ENCODE measurements at regions not wholly inside any gene's neighbourhood (a gene's known extent, or its start where the extent isn't known, plus 50 kb on each side); places are given as distances from the start of the nearest gene placed in this dataset.

DNA sequence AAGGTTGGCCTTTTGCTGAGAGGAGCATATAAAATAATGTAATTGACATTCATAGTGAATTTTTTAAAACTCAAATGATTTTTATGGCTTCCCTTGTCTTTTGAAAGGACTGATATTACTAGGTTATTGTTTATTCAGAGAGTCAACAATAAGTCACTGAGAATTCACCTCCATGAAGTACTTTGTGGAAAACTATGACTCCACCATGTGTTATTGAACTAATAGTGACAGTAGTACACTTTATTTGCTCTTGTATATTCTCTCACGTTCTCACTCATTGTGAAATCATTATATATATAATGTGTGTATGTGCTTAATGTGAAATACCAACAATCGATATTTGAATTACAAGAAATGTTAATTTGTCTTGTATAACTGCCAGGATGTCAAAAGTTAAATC is 267.4 kb upstream of the CCDC179 start:
- no peak for DNase-seq (ENCODE audit: low read depth in 2 of 2)
- Histone ChIP-seq H3K4me2 (ENCODE audit: extremely low read depth, insufficient read depth, low read length) (no peak overlapping the region), H3K27ac (ENCODE audit: insufficient read depth, low read length) (no peak overlapping the region), H4K20me1 (ENCODE audit: control insufficient read depth, extremely low read depth, insufficient read depth, low read length) (no peaks in the 10 kb centered on the region), H3K79me2 (ENCODE audit: control insufficient read depth, insufficient read depth, low read length) (no peaks in the 10 kb centered on the region), H3K4me3 (replicated peaks in 1 of 4; ENCODE audit: control extremely low read depth in 1 of 4, insufficient read depth in 1 of 4, low read depth in 3 of 4, low read length in 4 of 4) (no peak overlapping the region), H3K9ac (ENCODE audit: insufficient read depth, low read length) (no peak overlapping the region), H2AFZ (ENCODE audit: low read length) (no peak overlapping the region), H3K36me3 (ENCODE audit: control insufficient read depth, insufficient read depth, low read length) (no peaks in the 10 kb centered on the region), H3K4me1 (ENCODE audit: control insufficient read depth, extremely low read depth, insufficient read depth, low read length) (no peaks in the 10 kb centered on the region), H3K27me3 (ENCODE audit: control insufficient read depth, insufficient read depth, low read length) (no peaks in the 10 kb centered on the region), H3K9me3 (ENCODE audit: control insufficient read depth, insufficient read depth, low read depth, low read length) (no peaks in the 10 kb centered on the region)
- TF ChIP-seq EZH2 (IDR thresholded peaks at IDR 0.05; ENCODE audit: low read length, missing control alignments), result no peak
- TF ChIP-seq, protein P1, sequence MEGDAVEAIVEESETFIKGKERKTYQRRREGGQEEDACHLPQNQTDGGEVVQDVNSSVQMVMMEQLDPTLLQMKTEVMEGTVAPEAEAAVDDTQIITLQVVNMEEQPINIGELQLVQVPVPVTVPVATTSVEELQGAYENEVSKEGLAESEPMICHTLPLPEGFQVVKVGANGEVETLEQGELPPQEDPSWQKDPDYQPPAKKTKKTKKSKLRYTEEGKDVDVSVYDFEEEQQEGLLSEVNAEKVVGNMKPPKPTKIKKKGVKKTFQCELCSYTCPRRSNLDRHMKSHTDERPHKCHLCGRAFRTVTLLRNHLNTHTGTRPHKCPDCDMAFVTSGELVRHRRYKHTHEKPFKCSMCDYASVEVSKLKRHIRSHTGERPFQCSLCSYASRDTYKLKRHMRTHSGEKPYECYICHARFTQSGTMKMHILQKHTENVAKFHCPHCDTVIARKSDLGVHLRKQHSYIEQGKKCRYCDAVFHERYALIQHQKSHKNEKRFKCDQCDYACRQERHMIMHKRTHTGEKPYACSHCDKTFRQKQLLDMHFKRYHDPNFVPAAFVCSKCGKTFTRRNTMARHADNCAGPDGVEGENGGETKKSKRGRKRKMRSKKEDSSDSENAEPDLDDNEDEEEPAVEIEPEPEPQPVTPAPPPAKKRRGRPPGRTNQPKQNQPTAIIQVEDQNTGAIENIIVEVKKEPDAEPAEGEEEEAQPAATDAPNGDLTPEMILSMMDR (conservative IDR thresholded peaks at IDR 0.05 in 1 of 2, IDR thresholded peaks at IDR 0.05 in 1 of 2; ENCODE audit: low read depth in 1 of 2, low read length in 2 of 2), result no peak

DNA sequence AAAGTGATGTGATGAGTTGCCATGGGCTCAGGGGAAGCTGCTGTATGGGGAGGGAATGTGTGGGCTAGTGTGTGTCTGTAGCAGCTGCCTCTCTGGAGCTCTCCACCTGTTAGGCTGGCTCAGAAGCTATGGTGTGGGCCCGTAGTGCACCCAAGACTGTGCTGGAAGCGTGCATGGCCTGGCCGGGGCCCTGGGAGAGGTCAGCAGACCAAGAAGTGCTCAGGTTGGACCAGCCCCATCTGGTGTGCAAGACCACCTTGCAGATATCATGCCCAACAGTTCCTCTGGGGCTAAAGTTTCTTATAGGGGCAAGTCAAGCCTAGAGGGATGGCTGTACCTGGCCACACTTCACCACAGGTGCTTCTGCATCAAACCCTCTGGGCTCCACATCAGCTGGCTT is 274.4 kb upstream of the CCDC179 start:
- DNase-seq (ENCODE audit: low read depth in 2 of 2), result no peak
- TF ChIP-seq, protein P1 (conservative IDR thresholded peaks at IDR 0.05 in 1 of 2, IDR thresholded peaks at IDR 0.05 in 1 of 2; ENCODE audit: low read depth in 1 of 2, low read length in 2 of 2), result no peak
- TF ChIP-seq EZH2 (IDR thresholded peaks at IDR 0.05; ENCODE audit: low read length, missing control alignments), result no peak
- H2AFZ ChIP-seq (ENCODE audit: low read length), result no peak overlapping the region

GRCh38 chr11:23138761-23139160 is 278.5 kb upstream of the CCDC179 start:
- TF ChIP-seq EZH2 (IDR thresholded peaks at IDR 0.05; ENCODE audit: low read length, missing control alignments), result no peak
- TF ChIP-seq, protein P1 (conservative IDR thresholded peaks at IDR 0.05 in 1 of 2, IDR thresholded peaks at IDR 0.05 in 1 of 2; ENCODE audit: low read depth in 1 of 2, low read length in 2 of 2), result no peak
- Histone ChIP-seq H4K20me1 (ENCODE audit: control insufficient read depth, extremely low read depth, insufficient read depth, low read length) (no peaks in the 10 kb centered on the region), H3K9ac (ENCODE audit: insufficient read depth, low read length) (no peak overlapping the region), H3K79me2 (ENCODE audit: control insufficient read depth, insufficient read depth, low read length) (no peaks in the 10 kb centered on the region), H3K4me1 (ENCODE audit: control insufficient read depth, extremely low read depth, insufficient read depth, low read length) (no peaks in the 10 kb centered on the region), H3K36me3 (ENCODE audit: control insufficient read depth, insufficient read depth, low read length) (no peaks in the 10 kb centered on the region), H3K27me3 (ENCODE audit: control insufficient read depth, insufficient read depth, low read length) (no peaks in the 10 kb centered on the region), H3K4me3 (replicated peaks in 1 of 4; ENCODE audit: control extremely low read depth in 1 of 4, insufficient read depth in 1 of 4, low read depth in 3 of 4, low read length in 4 of 4) (no peak overlapping the region), H3K9me3 (ENCODE audit: control insufficient read depth, insufficient read depth, low read depth, low read length) (no peaks in the 10 kb centered on the region), H3K27ac (ENCODE audit: insufficient read depth, low read length) (no peak overlapping the region), H2AFZ (ENCODE audit: low read length) (no peak overlapping the region), H3K4me2 (ENCODE audit: extremely low read depth, insufficient read depth, low read length) (no peak overlapping the region)
- DNase-seq (ENCODE audit: low read depth in 2 of 2), result no peak

More for the DNA sequence above, 274.4 kb upstream of the CCDC179 start:
- no peaks in the 10 kb centered on the region for H4K20me1 ChIP-seq (ENCODE audit: control insufficient read depth, extremely low read depth, insufficient read depth, low read length)
- no peaks in the 10 kb centered on the region for H3K79me2 ChIP-seq (ENCODE audit: control insufficient read depth, insufficient read depth, low read length)
- no peaks in the 10 kb centered on the region for H3K4me1 ChIP-seq (ENCODE audit: control insufficient read depth, extremely low read depth, insufficient read depth, low read length)
- no peak overlapping the region for H3K9ac ChIP-seq (ENCODE audit: insufficient read depth, low read length)
- no peak overlapping the region for H3K4me2 ChIP-seq (ENCODE audit: extremely low read depth, insufficient read depth, low read length)
- H3K27me3 ChIP-seq (ENCODE audit: control insufficient read depth, insufficient read depth, low read length), result no peaks in the 10 kb centered on the region
- no peaks in the 10 kb centered on the region for H3K36me3 ChIP-seq (ENCODE audit: control insufficient read depth, insufficient read depth, low read length)
- H3K27ac ChIP-seq (ENCODE audit: insufficient read depth, low read length), result no peak overlapping the region
- no peaks in the 10 kb centered on the region for H3K9me3 ChIP-seq (ENCODE audit: control insufficient read depth, insufficient read depth, low read depth, low read length)
- H3K4me3 ChIP-seq (replicated peaks in 1 of 4; ENCODE audit: control extremely low read depth in 1 of 4, insufficient read depth in 1 of 4, low read depth in 3 of 4, low read length in 4 of 4), result no peak overlapping the region
